ENCODE measurements at regions not wholly inside any gene's neighbourhood (a gene's known extent, or its start where the extent isn't known, plus 50 kb on each side); places are given as distances from the start of the nearest gene placed in this dataset.
"Not testable (repeated sequence)": the region's sequence is repeated elsewhere in the genome, so short reads cannot be mapped to it uniquely, and the experiment has no call there.

- Mint-ChIP-seq H3K4me3 (no peak overlapping the region), H3K36me3 (ENCODE audit: low read depth) (no peaks in the 10 kb centered on the region), H3K27me3 (no peaks in the 10 kb centered on the region), H3K27ac (no peak overlapping the region), H3K4me1 (no peaks in the 10 kb centered on the region)
- DNase-seq (no peak), ATAC-seq (no peak)
- H3K9me3 ChIP-seq (ENCODE audit: control insufficient read depth, low read length, poor library complexity, severe bottlenecking), result no peaks in the 10 kb centered on the region
Observed at GRCh38 chr3:161941891-161942290, 445.3 kb downstream of the OTOL1 start.

GRCh38 chr3:161943801-161944345 lies 447.3 kb downstream of the OTOL1 start:
- not testable (repeated sequence) for H3K4me1 Mint-ChIP-seq; H3K4me3 Mint-ChIP-seq; ATAC-seq; H3K36me3 Mint-ChIP-seq (ENCODE audit: low read depth); H3K27ac Mint-ChIP-seq; DNase-seq; H3K9me3 ChIP-seq (ENCODE audit: control insufficient read depth, low read length, poor library complexity, severe bottlenecking); H3K27me3 Mint-ChIP-seq

- no peak for DNase-seq
- H3K4me3 Mint-ChIP-seq, result no peak overlapping the region
Observed at GRCh38 chr3:161946443-161946960, 449.9 kb downstream of the OTOL1 start.

GRCh38 chr3:161950318-161950868 lies 453.8 kb downstream of the OTOL1 start:
- Mint-ChIP-seq H3K27ac (no peak overlapping the region), H3K4me1 (no peaks in the 10 kb centered on the region), H3K27me3 (no peaks in the 10 kb centered on the region), H3K36me3 (ENCODE audit: low read depth) (no peaks in the 10 kb centered on the region), H3K4me3 (no peak overlapping the region)
- no peaks in the 10 kb centered on the region for H3K9me3 ChIP-seq (ENCODE audit: control insufficient read depth, low read length, poor library complexity, severe bottlenecking)
- no peak for DNase-seq
- no peak for ATAC-seq

More at GRCh38 chr3:161946443-161946960, 449.9 kb downstream of the OTOL1 start:
- Mint-ChIP-seq H3K27me3 (no peaks in the 10 kb centered on the region), H3K4me1 (no peaks in the 10 kb centered on the region), H3K27ac (no peak overlapping the region), H3K36me3 (ENCODE audit: low read depth) (no peaks in the 10 kb centered on the region)
- no peaks in the 10 kb centered on the region for H3K9me3 ChIP-seq (ENCODE audit: control insufficient read depth, low read length, poor library complexity, severe bottlenecking)
- no peak for ATAC-seq

GRCh38 chr3:161957467-161957866 lies 460.9 kb downstream of the OTOL1 start:
- no peaks in the 10 kb centered on the region for H3K9me3 ChIP-seq (ENCODE audit: control insufficient read depth, low read length, poor library complexity, severe bottlenecking)
- no peaks in the 10 kb centered on the region for H3K36me3 Mint-ChIP-seq (ENCODE audit: low read depth)
- no peak for ATAC-seq
- no peak overlapping the region for H3K27ac Mint-ChIP-seq
- no peak for DNase-seq
- H3K27me3 Mint-ChIP-seq, result no peaks in the 10 kb centered on the region
- H3K4me3 Mint-ChIP-seq, result no peak overlapping the region
- H3K4me1 Mint-ChIP-seq, result no peaks in the 10 kb centered on the region

GRCh38 chr3:161964857-161965256 lies 468.2 kb downstream of the OTOL1 start:
- Mint-ChIP-seq H3K4me1 (no peaks in the 10 kb centered on the region), H3K27ac (no peak overlapping the region), H3K27me3 (no peaks in the 10 kb centered on the region), H3K4me3 (no peak overlapping the region), H3K36me3 (ENCODE audit: low read depth) (no peaks in the 10 kb centered on the region)
- no peak for ATAC-seq
- DNase-seq, result no peak
- no peaks in the 10 kb centered on the region for H3K9me3 ChIP-seq (ENCODE audit: control insufficient read depth, low read length, poor library complexity, severe bottlenecking)

GRCh38 chr3:161969867-161970266 lies 473.3 kb downstream of the OTOL1 start:
- Mint-ChIP-seq H3K4me1 (no peaks in the 10 kb centered on the region), H3K27ac (no peak overlapping the region), H3K36me3 (ENCODE audit: low read depth) (no peaks in the 10 kb centered on the region), H3K27me3 (no peaks in the 10 kb centered on the region), H3K4me3 (no peak overlapping the region)
- no peaks in the 10 kb centered on the region for H3K9me3 ChIP-seq (ENCODE audit: control insufficient read depth, low read length, poor library complexity, severe bottlenecking)
- ATAC-seq (no peak), DNase-seq (no peak)

GRCh38 chr3:161975201-161975600 lies 478.6 kb downstream of the OTOL1 start:
- no peak overlapping the region for H3K4me3 Mint-ChIP-seq
- H3K27ac Mint-ChIP-seq, result no peak overlapping the region
- H3K9me3 ChIP-seq (ENCODE audit: control insufficient read depth, low read length, poor library complexity, severe bottlenecking), result no peaks in the 10 kb centered on the region
- H3K36me3 Mint-ChIP-seq (ENCODE audit: low read depth), result no peaks in the 10 kb centered on the region
- no peaks in the 10 kb centered on the region for H3K4me1 Mint-ChIP-seq
- DNase-seq (no peak), ATAC-seq (no peak)
- H3K27me3 Mint-ChIP-seq, result no peaks in the 10 kb centered on the region

- H3K36me3 Mint-ChIP-seq (ENCODE audit: low read depth), result no peaks in the 10 kb centered on the region
- H3K4me3 Mint-ChIP-seq, result no peak overlapping the region
- H3K27ac Mint-ChIP-seq, result no peak overlapping the region
- H3K27me3 Mint-ChIP-seq, result no peaks in the 10 kb centered on the region
- ATAC-seq (no peak), DNase-seq (no peak)
- H3K4me1 Mint-ChIP-seq, result no peaks in the 10 kb centered on the region
- no peaks in the 10 kb centered on the region for H3K9me3 ChIP-seq (ENCODE audit: control insufficient read depth, low read length, poor library complexity, severe bottlenecking)
Observed at GRCh38 chr3:161977063-161977462, 480.5 kb downstream of the OTOL1 start.

GRCh38 chr3:161977850-161978249 lies 481.2 kb downstream of the OTOL1 start:
- Mint-ChIP-seq H3K27ac (no peak overlapping the region), H3K4me1 (no peaks in the 10 kb centered on the region), H3K4me3 (no peak overlapping the region), H3K36me3 (ENCODE audit: low read depth) (no peaks in the 10 kb centered on the region), H3K27me3 (no peaks in the 10 kb centered on the region)
- ATAC-seq, result no peak
- DNase-seq, result no peak
- H3K9me3 ChIP-seq (ENCODE audit: control insufficient read depth, low read length, poor library complexity, severe bottlenecking), result no peaks in the 10 kb centered on the region

- Mint-ChIP-seq H3K4me1 (no peaks in the 10 kb centered on the region), H3K27me3 (no peaks in the 10 kb centered on the region), H3K4me3 (no peak overlapping the region), H3K27ac (no peak overlapping the region), H3K36me3 (ENCODE audit: low read depth) (no peaks in the 10 kb centered on the region)
- no peak for DNase-seq
- H3K9me3 ChIP-seq (ENCODE audit: control insufficient read depth, low read length, poor library complexity, severe bottlenecking), result no peaks in the 10 kb centered on the region
- ATAC-seq, result no peak
Observed at GRCh38 chr3:161987933-161988332, 491.3 kb downstream of the OTOL1 start.

- no peak overlapping the region for H3K27ac Mint-ChIP-seq
- H3K9me3 ChIP-seq (ENCODE audit: control insufficient read depth, low read length, poor library complexity, severe bottlenecking), result no peaks in the 10 kb centered on the region
- H3K4me3 Mint-ChIP-seq, result no peak overlapping the region
- no peaks in the 10 kb centered on the region for H3K4me1 Mint-ChIP-seq
- ATAC-seq, result no peak
- DNase-seq, result no peak
- no peaks in the 10 kb centered on the region for H3K36me3 Mint-ChIP-seq (ENCODE audit: low read depth)
- no peaks in the 10 kb centered on the region for H3K27me3 Mint-ChIP-seq
Observed at GRCh38 chr3:161989012-161989411, 492.4 kb downstream of the OTOL1 start.

- no peak overlapping the region for H3K27ac Mint-ChIP-seq
- no peaks in the 10 kb centered on the region for H3K9me3 ChIP-seq (ENCODE audit: control insufficient read depth, low read length, poor library complexity, severe bottlenecking)
- DNase-seq (no peak), ATAC-seq (no peak)
- no peaks in the 10 kb centered on the region for H3K4me1 Mint-ChIP-seq
- no peaks in the 10 kb centered on the region for H3K27me3 Mint-ChIP-seq
- H3K36me3 Mint-ChIP-seq (ENCODE audit: low read depth), result no peaks in the 10 kb centered on the region
- no peak overlapping the region for H3K4me3 Mint-ChIP-seq
Observed at GRCh38 chr3:161990036-161990435, 493.4 kb downstream of the OTOL1 start.

GRCh38 chr3:161991901-161992540 lies 495.4 kb downstream of the OTOL1 start:
- no peak overlapping the region for H3K27ac Mint-ChIP-seq
- no peaks in the 10 kb centered on the region for H3K4me1 Mint-ChIP-seq
- H3K36me3 Mint-ChIP-seq (ENCODE audit: low read depth), result no peaks in the 10 kb centered on the region
- H3K9me3 ChIP-seq (ENCODE audit: control insufficient read depth, low read length, poor library complexity, severe bottlenecking), result no peaks in the 10 kb centered on the region
- H3K4me3 Mint-ChIP-seq, result peak overlapping the region; percentile 4
- no peak for DNase-seq
- no peaks in the 10 kb centered on the region for H3K27me3 Mint-ChIP-seq
- ATAC-seq, result no peak
